Left lung (tissue), 4 donors: ENCODE measurements at regions not wholly inside any gene's neighbourhood (a gene's known extent, or its start where the extent isn't known, plus 50 kb on each side); places are given as distances from the start of the nearest gene placed in this dataset.

Experiments used
- ATAC-seq: fragments of 200-7000 bp; cut with Tn5 transposase; one replicate; pipeline ENCODE4 v1.9.1; 2020; ENCODE audit warnings: moderate library complexity
- DNase-seq, 4 donors: peaks; one replicate each; pipeline ENCODE4 v3.0.0-alpha.2; 2013 to 2020
- H3K27ac ChIP-seq, 2 donors: fragments of 200-600 bp; sonication (generic) in 1 of 2; one replicate each; pipeline versions ENCODE4 v1.5.0 to v1.8.0; 2020 to 2021
- H3K27me3 ChIP-seq, 2 donors: fragments of 200-600 bp; sonication (generic) in 1 of 2; one replicate each; pipeline versions ENCODE4 v1.5.0 to v1.8.0; 2020 to 2021
- H3K36me3 ChIP-seq, 2 donors: fragments of 200-600 bp; sonication (generic) in 1 of 2; one replicate each; pipeline versions ENCODE4 v1.5.0 to v1.8.0; 2020 to 2021
- H3K4me1 ChIP-seq, 2 donors: fragments of 200-600 bp; one replicate each; pipeline ENCODE4 v1.8.0; 2021
- H3K4me3 ChIP-seq, 2 donors: fragments of 200-600 bp; sonication (generic) in 1 of 2; one replicate each; pipeline versions ENCODE4 v1.5.0 to v1.8.0; 2020 to 2021; ENCODE audit warnings: mild to moderate bottlenecking in 1 of 2
- H3K9me3 ChIP-seq, 2 donors: fragments of 200-600 bp; sonication (generic) in 1 of 2; one replicate each; pipeline versions ENCODE4 v1.5.0 to v1.8.0; 2020 to 2021
- CTCF ChIP-seq, 2 donors: fragments of 200-600 bp; sonication (generic) in 1 of 2; IDR thresholded peaks; one replicate each; pipeline versions ENCODE4 v1.5.0 to v1.8.0; 2021; ENCODE audit warnings: antibody characterized with exemption in 2 of 2
- intact Hi-C, 2 donors: fragments of 100-400 bp; cut with DNase I; formaldehyde crosslinking; loops; one replicate each; pipeline versions ENCODE4 v1.11.2 to v1.14.2; 2022
- donor health status: DM: no; HTN: yes; CAD: no.
- donor health status: DM: no; HTN: no; CAD: no.

- no peak overlapping the region for H3K4me3 ChIP-seq
- H3K27me3 ChIP-seq, result no peaks in the 10 kb centered on the region
- no peak for ATAC-seq
- H3K4me1 ChIP-seq, result no peaks in the 10 kb centered on the region
- H3K9me3 ChIP-seq, result peaks cover 0 to 7% of the 10 kb centered on the region in 2 donors
- intact Hi-C loops, result no loop called here
- no peak for DNase-seq
- no peaks in the 10 kb centered on the region for H3K36me3 ChIP-seq
- no peak for TF ChIP-seq CTCF (IDR thresholded peaks at IDR 0.05)
- no peak overlapping the region for H3K27ac ChIP-seq
These were observed 82.1 kb upstream of the GGTLC1 start for GRCh38 chr20:24070679-24071078.

GRCh38 chr20:24066076-24066700, 77.6 kb upstream of the GGTLC1 start:
- Histone ChIP-seq H3K9me3 (peaks cover 0 to 7% of the 10 kb centered on the region in 2 donors), H3K4me3 (no peak overlapping the region), H3K36me3 (no peaks in the 10 kb centered on the region), H3K27ac (no peak overlapping the region), H3K4me1 (no peaks in the 10 kb centered on the region), H3K27me3 (no peaks in the 10 kb centered on the region)
- intact Hi-C loops, result no loop called here
- ATAC-seq (no peak), DNase-seq (no peak)
- no peak for TF ChIP-seq CTCF (IDR thresholded peaks at IDR 0.05)

GRCh38 chr20:24064915-24065314, 76.3 kb upstream of the GGTLC1 start:
- intact Hi-C loops, result no loop called here
- Histone ChIP-seq H3K4me3 (no peak overlapping the region), H3K27ac (no peak overlapping the region), H3K27me3 (no peaks in the 10 kb centered on the region), H3K9me3 (no peaks in the 10 kb centered on the region), H3K4me1 (no peaks in the 10 kb centered on the region), H3K36me3 (no peaks in the 10 kb centered on the region)
- no peak for ATAC-seq
- TF ChIP-seq CTCF (IDR thresholded peaks at IDR 0.05), result no peak
- no peak for DNase-seq

GRCh38 chr20:24064092-24064491, 75.5 kb upstream of the GGTLC1 start:
- no peaks in the 10 kb centered on the region for H3K9me3 ChIP-seq
- no peak overlapping the region for H3K4me3 ChIP-seq
- no peaks in the 10 kb centered on the region for H3K27me3 ChIP-seq
- TF ChIP-seq CTCF (IDR thresholded peaks at IDR 0.05), result no peak
- H3K27ac ChIP-seq, result no peak overlapping the region
- intact Hi-C loops, result no loop called here
- DNase-seq (no peak), ATAC-seq (no peak)
- H3K4me1 ChIP-seq, result no peaks in the 10 kb centered on the region
- H3K36me3 ChIP-seq, result no peaks in the 10 kb centered on the region

- H3K27ac ChIP-seq, result no peak overlapping the region
- intact Hi-C loops, result no loop called here
- no peaks in the 10 kb centered on the region for H3K27me3 ChIP-seq
- ATAC-seq (no peak), DNase-seq (no peak)
- H3K4me3 ChIP-seq, result no peak overlapping the region
- no peaks in the 10 kb centered on the region for H3K36me3 ChIP-seq
- H3K9me3 ChIP-seq, result no peaks in the 10 kb centered on the region
- H3K4me1 ChIP-seq, result no peaks in the 10 kb centered on the region
- TF ChIP-seq CTCF (IDR thresholded peaks at IDR 0.05), result no peak
These were observed 74.5 kb upstream of the GGTLC1 start for GRCh38 chr20:24063100-24063499.
